Naive thymus-derived CD8-positive, alpha-beta T cell (primary cell): ENCODE measurements at regions not wholly inside any gene's neighbourhood (a gene's known extent, or its start where the extent isn't known, plus 50 kb on each side); places are given as distances from the start of the nearest gene placed in this dataset.

Experiments
- ATAC-seq, 2 donors: fragments of 150-1000 bp; cut with Tn5 transposase in 1 of 2; sonication (Bioruptor Pico), chemical (Tn5 transposase) in 1 of 2; 1 replicate in 1 of 2; 2 replicates in 1 of 2; pipeline ENCODE4 v1.10.0; 2021; ENCODE audit warnings: mild to moderate bottlenecking in 2 of 2, moderate library complexity in 2 of 2
- POLR2A ChIA-PET: fragments of 350-600 bp; sonication (Branson Sonifier 250); formaldehyde crosslinking; loops from one replicate; lab custom pipeline; 2021; ENCODE audit warnings: antibody characterized with exemption; lab: Charles Lee
- DNase-seq, 10 donors: peaks; one replicate each; pipeline versions ENCODE4 v3.0.0 to v3.0.0-alpha.2; 2020 to 2022
- H3K27ac Mint-ChIP-seq, 10 donors: one replicate each; pipeline ENCODE4 v1.8.0; 2020 to 2022; ENCODE audit warnings: mild to moderate bottlenecking in 10 of 10, mixed read lengths in 10 of 10, moderate library complexity in 4 of 10, inconsistent platforms in 1 of 10
- H3K27me3 Mint-ChIP-seq, 5 donors: one replicate each; pipeline ENCODE4 v1.8.0; 2021 to 2022; ENCODE audit warnings: mixed read lengths in 5 of 5
- H3K36me3 Mint-ChIP-seq, 3 donors: one replicate each; pipeline ENCODE4 v1.8.0; 2020 to 2022; ENCODE audit warnings: mixed read lengths in 3 of 3, mild to moderate bottlenecking in 2 of 3, inconsistent platforms in 1 of 3
- H3K4me1 Mint-ChIP-seq, 4 donors: one replicate each; pipeline ENCODE4 v1.8.0; 2021 to 2022; ENCODE audit warnings: mixed read lengths in 4 of 4
- H3K4me3 Mint-ChIP-seq, 10 donors: one replicate each; pipeline ENCODE4 v1.8.0; 2020 to 2022; ENCODE audit warnings: mild to moderate bottlenecking in 10 of 10, mixed read lengths in 10 of 10, moderate library complexity in 6 of 10, inconsistent platforms in 1 of 10
- H3K9me3 Mint-ChIP-seq, 9 donors: one replicate each; pipeline ENCODE4 v1.8.0; 2020 to 2022; ENCODE audit warnings: mixed read lengths in 9 of 9, mild to moderate bottlenecking in 3 of 9, inconsistent platforms in 1 of 9, moderate library complexity in 1 of 9

GRCh38 chr3:181764544-181764943, 52.8 kb downstream of the SOX2 start:
- H3K9me3 Mint-ChIP-seq = peaks cover 0 to 3% (median 0%) of the 10 kb centered on the region in 9 donors

GRCh38 chr3:181770296-181770695, 58.6 kb downstream of the SOX2 start:
- Mint-ChIP-seq H3K4me3 (no peak overlapping the region), H3K4me1 (no peaks in the 10 kb centered on the region), H3K9me3 (peaks cover 0 to 2% (median 0%) of the 10 kb centered on the region in 9 donors), H3K36me3 (no peaks in the 10 kb centered on the region), H3K27me3 (peaks cover 0 to 18% (median 5%) of the 10 kb centered on the region in 5 donors), H3K27ac (no peak overlapping the region)
- DNase-seq = no peak
- no peak for ATAC-seq
- POLR2A ChIA-PET = no interaction called here

More at GRCh38 chr3:181764544-181764943, 52.8 kb downstream of the SOX2 start:
- no peak overlapping the region for H3K4me3 Mint-ChIP-seq
- ATAC-seq = no peak
- DNase-seq = no peak
- no peaks in the 10 kb centered on the region for H3K36me3 Mint-ChIP-seq
- H3K4me1 Mint-ChIP-seq = no peaks in the 10 kb centered on the region
- peaks cover 2 to 17% (median 6%) of the 10 kb centered on the region in 5 donors for H3K27me3 Mint-ChIP-seq
- POLR2A ChIA-PET = no interaction called here
- H3K27ac Mint-ChIP-seq = no peak overlapping the region

GRCh38 chr3:181771120-181771519, 59.4 kb downstream of the SOX2 start:
- Mint-ChIP-seq H3K9me3 (peaks cover 0 to 2% (median 0%) of the 10 kb centered on the region in 9 donors), H3K36me3 (no peaks in the 10 kb centered on the region), H3K4me3 (no peak overlapping the region), H3K27me3 (peaks cover 0 to 18% (median 5%) of the 10 kb centered on the region in 5 donors), H3K4me1 (no peaks in the 10 kb centered on the region), H3K27ac (no peak overlapping the region)
- DNase-seq (no peak), ATAC-seq (no peak)
- POLR2A ChIA-PET = no interaction called here

GRCh38 chr3:181772166-181772565, 60.4 kb downstream of the SOX2 start:
- POLR2A ChIA-PET = no interaction called here

GRCh38 chr3:181773921-181774320, 62.2 kb downstream of the SOX2 start:
- no peaks in the 10 kb centered on the region for H3K9me3 Mint-ChIP-seq
- H3K4me1 Mint-ChIP-seq = no peaks in the 10 kb centered on the region
- no peaks in the 10 kb centered on the region for H3K36me3 Mint-ChIP-seq
- H3K4me3 Mint-ChIP-seq = no peak overlapping the region
- DNase-seq (no peak), ATAC-seq (no peak)
- no peak overlapping the region for H3K27ac Mint-ChIP-seq
- H3K27me3 Mint-ChIP-seq = peaks cover 0 to 8% (median 4%) of the 10 kb centered on the region in 5 donors
- POLR2A ChIA-PET = no interaction called here

More at GRCh38 chr3:181772166-181772565, 60.4 kb downstream of the SOX2 start:
- peaks cover 0 to 18% (median 5%) of the 10 kb centered on the region in 5 donors for H3K27me3 Mint-ChIP-seq
- ATAC-seq (no peak), DNase-seq (no peak)
- no peak overlapping the region for H3K4me3 Mint-ChIP-seq
- H3K4me1 Mint-ChIP-seq = no peaks in the 10 kb centered on the region
- no peak overlapping the region for H3K27ac Mint-ChIP-seq
- H3K9me3 Mint-ChIP-seq = peaks cover 0 to 2% (median 0%) of the 10 kb centered on the region in 9 donors
- no peaks in the 10 kb centered on the region for H3K36me3 Mint-ChIP-seq

- POLR2A ChIA-PET = no interaction called here
Measured at GRCh38 chr3:181782306-181782954, 70.7 kb downstream of the SOX2 start.

GRCh38 chr3:181790561-181790960, 78.8 kb downstream of the SOX2 start:
- no peaks in the 10 kb centered on the region for H3K36me3 Mint-ChIP-seq
- DNase-seq (no peak), ATAC-seq (no peak)
- H3K27me3 Mint-ChIP-seq = peaks cover 0 to 8% (median 0%) of the 10 kb centered on the region in 5 donors
- POLR2A ChIA-PET = no interaction called here
- no peak overlapping the region for H3K27ac Mint-ChIP-seq
- H3K4me3 Mint-ChIP-seq = no peak overlapping the region
- no peaks in the 10 kb centered on the region for H3K4me1 Mint-ChIP-seq
- H3K9me3 Mint-ChIP-seq = peaks cover 0 to 7% (median 0%) of the 10 kb centered on the region in 9 donors

More at GRCh38 chr3:181782306-181782954, 70.7 kb downstream of the SOX2 start:
- ATAC-seq (no peak), DNase-seq (no peak)
- H3K4me3 Mint-ChIP-seq = no peak overlapping the region
- H3K36me3 Mint-ChIP-seq = no peaks in the 10 kb centered on the region
- peaks cover 0 to 4% (median 0%) of the 10 kb centered on the region in 5 donors for H3K27me3 Mint-ChIP-seq
- peaks cover 0 to 7% (median 1%) of the 10 kb centered on the region in 9 donors for H3K9me3 Mint-ChIP-seq
- H3K27ac Mint-ChIP-seq = no peak overlapping the region
- H3K4me1 Mint-ChIP-seq = no peaks in the 10 kb centered on the region

- POLR2A ChIA-PET = no interaction called here
- H3K36me3 Mint-ChIP-seq = no peaks in the 10 kb centered on the region
- DNase-seq = no peak
- H3K9me3 Mint-ChIP-seq = peaks cover 0 to 7% (median 0%) of the 10 kb centered on the region in 9 donors
- no peak overlapping the region for H3K4me3 Mint-ChIP-seq
- H3K4me1 Mint-ChIP-seq = no peaks in the 10 kb centered on the region
- no peak overlapping the region for H3K27ac Mint-ChIP-seq
- peaks cover 0 to 8% (median 0%) of the 10 kb centered on the region in 5 donors for H3K27me3 Mint-ChIP-seq
- ATAC-seq = no peak
Measured at GRCh38 chr3:181791056-181791955, 79.6 kb downstream of the SOX2 start.

GRCh38 chr3:181793006-181793405, 81.3 kb downstream of the SOX2 start:
- POLR2A ChIA-PET = no interaction called here
- no peak overlapping the region for H3K4me3 Mint-ChIP-seq
- H3K36me3 Mint-ChIP-seq = peaks cover 0 to 2% (median 0%) of the 10 kb centered on the region in 3 donors
- H3K27ac Mint-ChIP-seq = peak overlapping the region in 1 of 10 donors; percentile 6
- ATAC-seq (no peak), DNase-seq (no peak)
- peaks cover 0 to 3% (median 0%) of the 10 kb centered on the region in 9 donors for H3K9me3 Mint-ChIP-seq
- peaks cover 0 to 8% (median 0%) of the 10 kb centered on the region in 5 donors for H3K27me3 Mint-ChIP-seq
- H3K4me1 Mint-ChIP-seq = no peaks in the 10 kb centered on the region

GRCh38 chr3:181794011-181794790, 82.5 kb downstream of the SOX2 start:
- Mint-ChIP-seq H3K4me3 (no peak overlapping the region), H3K9me3 (peaks cover 0 to 3% (median 0%) of the 10 kb centered on the region in 9 donors), H3K36me3 (peaks cover 0 to 2% (median 0%) of the 10 kb centered on the region in 3 donors), H3K4me1 (no peaks in the 10 kb centered on the region), H3K27me3 (peaks cover 0 to 4% (median 0%) of the 10 kb centered on the region in 5 donors), H3K27ac (no peak overlapping the region)
- DNase-seq (no peak), ATAC-seq (no peak)
- POLR2A ChIA-PET = no interaction called here

- H3K27me3 Mint-ChIP-seq = peaks cover 0 to 7% (median 0%) of the 10 kb centered on the region in 5 donors
- POLR2A ChIA-PET = no interaction called here
- H3K36me3 Mint-ChIP-seq = peaks cover 0 to 2% (median 0%) of the 10 kb centered on the region in 3 donors
- H3K4me1 Mint-ChIP-seq = no peaks in the 10 kb centered on the region
- H3K4me3 Mint-ChIP-seq = no peak overlapping the region
- ATAC-seq (no peak), DNase-seq (no peak)
- no peak overlapping the region for H3K27ac Mint-ChIP-seq
- H3K9me3 Mint-ChIP-seq = peaks cover 0 to 4% (median 0%) of the 10 kb centered on the region in 9 donors
Measured at GRCh38 chr3:181796641-181797040, 84.9 kb downstream of the SOX2 start.

GRCh38 chr3:181797431-181797830, 85.7 kb downstream of the SOX2 start:
- H3K27ac Mint-ChIP-seq = no peak overlapping the region
- DNase-seq (no peak), ATAC-seq (no peak)
- H3K4me3 Mint-ChIP-seq = no peak overlapping the region
- POLR2A ChIA-PET = no interaction called here
- peaks cover 0 to 2% (median 0%) of the 10 kb centered on the region in 3 donors for H3K36me3 Mint-ChIP-seq
- H3K4me1 Mint-ChIP-seq = no peaks in the 10 kb centered on the region
- H3K9me3 Mint-ChIP-seq = peaks cover 0 to 4% (median 0%) of the 10 kb centered on the region in 9 donors
- peaks cover 0 to 7% (median 0%) of the 10 kb centered on the region in 5 donors for H3K27me3 Mint-ChIP-seq
